Liver (tissue), 7 donors: ENCODE measurements at regions not wholly inside any gene's neighbourhood (a gene's known extent, or its start where the extent isn't known, plus 50 kb on each side); places are given as distances from the start of the nearest gene placed in this dataset.

Experiments used
- DNase-seq: peaks from one replicate; pipeline ENCODE4 v3.0.0-alpha.2; 2017; ENCODE audit warnings: low spot score
- H3K27ac ChIP-seq, 2 donors: one replicate each; pipeline ENCODE4 v1.7.0; 2013; ENCODE audit warnings: inconsistent platforms in 2 of 2, low read length in 2 of 2, control low read depth in 1 of 2, low read depth in 1 of 2, mild to moderate bottlenecking in 1 of 2
- H3K27me3 ChIP-seq, 4 donors: one replicate each; pipeline versions ENCODE4 v1.6.1 to v1.7.0; 2013; ENCODE audit warnings: low read length in 3 of 4, inconsistent platforms in 1 of 4, mild to moderate bottlenecking in 1 of 4, moderate library complexity in 1 of 4; ENCODE audit not compliant: control insufficient read depth in 4 of 4, insufficient read depth in 4 of 4
- H3K36me3 ChIP-seq, 4 donors: one replicate each; pipeline versions ENCODE4 v1.6.1 to v1.7.0; 2013; ENCODE audit warnings: low read length in 3 of 4, mild to moderate bottlenecking in 3 of 4, low read depth in 1 of 4, moderate library complexity in 1 of 4; ENCODE audit not compliant: control insufficient read depth in 4 of 4, insufficient read depth in 3 of 4
- H3K4me1 ChIP-seq, 4 donors: one replicate each; pipeline versions ENCODE4 v1.6.1 to v1.7.0; 2013; ENCODE audit warnings: low read length in 3 of 4, mild to moderate bottlenecking in 3 of 4, moderate library complexity in 1 of 4; ENCODE audit not compliant: control insufficient read depth in 4 of 4, insufficient read depth in 4 of 4
- H3K4me3 ChIP-seq, 3 donors: one replicate each; pipeline versions ENCODE4 v1.6.1 to v1.7.0; 2013; ENCODE audit warnings: low read length in 3 of 3, control low read depth in 1 of 3, low read depth in 1 of 3, mild to moderate bottlenecking in 1 of 3
- H3K9ac ChIP-seq, 2 donors: one replicate each; pipeline ENCODE4 v1.7.0; 2013; ENCODE audit warnings: low read length in 2 of 2, mild to moderate bottlenecking in 2 of 2, moderate library complexity in 2 of 2, control low read depth in 1 of 2, low read depth in 1 of 2
- H3K9me3 ChIP-seq, 4 donors: one replicate each; pipeline versions ENCODE4 v1.6.1 to v1.7.0; 2013; ENCODE audit warnings: low read length in 3 of 4; ENCODE audit not compliant: control insufficient read depth in 4 of 4
- EGR1 ChIP-seq, 2 donors: IDR thresholded peaks; 2 replicates each; pipeline ENCODE4 v1.6.1; 2016 to 2018; ENCODE audit warnings: antibody characterized with exemption in 2 of 2, low read depth in 2 of 2
- FOXA1 ChIP-seq: IDR thresholded peaks from 2 replicates; pipeline ENCODE4 v1.6.1; 2016; ENCODE audit warnings: antibody characterized with exemption
- FOXA2 ChIP-seq: IDR thresholded peaks from 2 replicates; pipeline ENCODE4 v1.6.1; 2016; ENCODE audit warnings: antibody characterized with exemption
- GABPA ChIP-seq, 2 donors: IDR thresholded peaks in 1 of 2; conservative IDR thresholded peaks in 1 of 2; 2 replicates each; pipeline ENCODE4 v1.6.1; 2016; ENCODE audit warnings: antibody characterized with exemption in 2 of 2, mild to moderate bottlenecking in 1 of 2, moderate library complexity in 1 of 2
- HNF4A ChIP-seq, 2 donors: conservative IDR thresholded peaks; 2 replicates each; pipeline ENCODE4 v1.6.1; 2016; ENCODE audit warnings: antibody characterized with exemption in 2 of 2, mild to moderate bottlenecking in 2 of 2
- HNF4G ChIP-seq: IDR thresholded peaks from 2 replicates; pipeline ENCODE4 v1.6.1; 2016; ENCODE audit warnings: antibody characterized with exemption
- JUND ChIP-seq, 2 donors: IDR thresholded peaks; 2 replicates each; pipeline ENCODE4 v1.6.1; 2016; ENCODE audit warnings: antibody characterized with exemption in 2 of 2
- NR2F2 ChIP-seq: IDR thresholded peaks from 2 replicates; pipeline ENCODE4 v1.6.1; 2016; ENCODE audit warnings: antibody characterized with exemption
- RAD21 ChIP-seq, 2 donors: IDR thresholded peaks; 2 replicates each; pipeline ENCODE4 v1.6.1; 2016; ENCODE audit warnings: antibody characterized with exemption in 2 of 2, mild to moderate bottlenecking in 2 of 2
- RXRA ChIP-seq, 2 donors: IDR thresholded peaks; 2 replicates each; pipeline ENCODE4 v1.6.1; 2017 to 2018; ENCODE audit warnings: antibody characterized with exemption in 2 of 2, mild to moderate bottlenecking in 1 of 2
- SP1 ChIP-seq: IDR thresholded peaks from 2 replicates; pipeline ENCODE4 v1.6.1; 2018; ENCODE audit warnings: antibody characterized with exemption, mild to moderate bottlenecking
- TAF1 ChIP-seq: conservative IDR thresholded peaks from 2 replicates; pipeline ENCODE4 v1.6.1; 2016; ENCODE audit warnings: antibody characterized with exemption, mild to moderate bottlenecking
- YY1 ChIP-seq: IDR thresholded peaks from 2 replicates; pipeline ENCODE4 v1.6.1; 2016; ENCODE audit warnings: antibody characterized with exemption, mild to moderate bottlenecking
- ZBTB33 ChIP-seq: IDR thresholded peaks from 2 replicates; pipeline ENCODE4 v1.6.1; 2016; ENCODE audit warnings: antibody characterized with exemption
- WGBS: extraction: QIAGEN DNeasy Blood & Tissue Kit; methylation state at CpG from one replicate; pipeline ENCODE4 v1.1.7; 2013; 5-methylcytosine and 5-hydroxymethylcytosine counted together
- TF ChIP-seq, protein P1 (sequence below): IDR thresholded peaks from 2 replicates; pipeline ENCODE4 v1.6.1; 2016; ENCODE audit warnings: antibody characterized with exemption
- TF ChIP-seq, protein P2 (sequence below): IDR thresholded peaks from 2 replicates; pipeline ENCODE4 v1.6.1; 2016; ENCODE audit warnings: antibody characterized with exemption, mild to moderate bottlenecking
- TF ChIP-seq, protein P3 (sequence below): IDR thresholded peaks from 2 replicates; pipeline ENCODE4 v1.6.1; 2016; ENCODE audit warnings: antibody characterized with exemption
- donor health status: healthy.
- donor health status: healthy.
- donor health status: healthy.
- donor health status: healthy.

GRCh38 chr5:128668921-128669320 is 130.9 kb upstream of the FBN2 start (continued):
- TF ChIP-seq JUND (IDR thresholded peaks at IDR 0.05) (no peak), EGR1 (IDR thresholded peaks at IDR 0.05; ENCODE audit: low read depth in 2 of 2) (no peak)

GRCh38 chr5:128669803-128670202 is 131.8 kb upstream of the FBN2 start:
- 56% methylated on average over 2 of the region's 2 CpGs for WGBS
- no peaks in the 10 kb centered on the region for H3K27me3 ChIP-seq
- no peaks in the 10 kb centered on the region for H3K9me3 ChIP-seq
- no peaks in the 10 kb centered on the region for H3K4me1 ChIP-seq
- TF ChIP-seq JUND (IDR thresholded peaks at IDR 0.05), result no peak
- TF ChIP-seq, protein P1, sequence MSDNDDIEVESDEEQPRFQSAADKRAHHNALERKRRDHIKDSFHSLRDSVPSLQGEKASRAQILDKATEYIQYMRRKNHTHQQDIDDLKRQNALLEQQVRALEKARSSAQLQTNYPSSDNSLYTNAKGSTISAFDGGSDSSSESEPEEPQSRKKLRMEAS, result no peak
- TF ChIP-seq FOXA2, result no peak
- TF ChIP-seq GABPA (IDR thresholded peaks at IDR 0.05 in 1 of 2, conservative IDR thresholded peaks at IDR 0.05 in 1 of 2), result no peak
- TF ChIP-seq, protein P2, sequence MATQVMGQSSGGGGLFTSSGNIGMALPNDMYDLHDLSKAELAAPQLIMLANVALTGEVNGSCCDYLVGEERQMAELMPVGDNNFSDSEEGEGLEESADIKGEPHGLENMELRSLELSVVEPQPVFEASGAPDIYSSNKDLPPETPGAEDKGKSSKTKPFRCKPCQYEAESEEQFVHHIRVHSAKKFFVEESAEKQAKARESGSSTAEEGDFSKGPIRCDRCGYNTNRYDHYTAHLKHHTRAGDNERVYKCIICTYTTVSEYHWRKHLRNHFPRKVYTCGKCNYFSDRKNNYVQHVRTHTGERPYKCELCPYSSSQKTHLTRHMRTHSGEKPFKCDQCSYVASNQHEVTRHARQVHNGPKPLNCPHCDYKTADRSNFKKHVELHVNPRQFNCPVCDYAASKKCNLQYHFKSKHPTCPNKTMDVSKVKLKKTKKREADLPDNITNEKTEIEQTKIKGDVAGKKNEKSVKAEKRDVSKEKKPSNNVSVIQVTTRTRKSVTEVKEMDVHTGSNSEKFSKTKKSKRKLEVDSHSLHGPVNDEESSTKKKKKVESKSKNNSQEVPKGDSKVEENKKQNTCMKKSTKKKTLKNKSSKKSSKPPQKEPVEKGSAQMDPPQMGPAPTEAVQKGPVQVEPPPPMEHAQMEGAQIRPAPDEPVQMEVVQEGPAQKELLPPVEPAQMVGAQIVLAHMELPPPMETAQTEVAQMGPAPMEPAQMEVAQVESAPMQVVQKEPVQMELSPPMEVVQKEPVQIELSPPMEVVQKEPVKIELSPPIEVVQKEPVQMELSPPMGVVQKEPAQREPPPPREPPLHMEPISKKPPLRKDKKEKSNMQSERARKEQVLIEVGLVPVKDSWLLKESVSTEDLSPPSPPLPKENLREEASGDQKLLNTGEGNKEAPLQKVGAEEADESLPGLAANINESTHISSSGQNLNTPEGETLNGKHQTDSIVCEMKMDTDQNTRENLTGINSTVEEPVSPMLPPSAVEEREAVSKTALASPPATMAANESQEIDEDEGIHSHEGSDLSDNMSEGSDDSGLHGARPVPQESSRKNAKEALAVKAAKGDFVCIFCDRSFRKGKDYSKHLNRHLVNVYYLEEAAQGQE, result no peak
- TF ChIP-seq HNF4G, result no peak
- TF ChIP-seq SP1, result no peak
- TF ChIP-seq, protein P3, sequence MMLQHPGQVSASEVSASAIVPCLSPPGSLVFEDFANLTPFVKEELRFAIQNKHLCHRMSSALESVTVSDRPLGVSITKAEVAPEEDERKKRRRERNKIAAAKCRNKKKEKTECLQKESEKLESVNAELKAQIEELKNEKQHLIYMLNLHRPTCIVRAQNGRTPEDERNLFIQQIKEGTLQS, result no peak
- no peak for TF ChIP-seq HNF4A (conservative IDR thresholded peaks at IDR 0.05)
- TF ChIP-seq TAF1, result no peak
- no peak for TF ChIP-seq RXRA (IDR thresholded peaks at IDR 0.05)
- no peak for TF ChIP-seq ZBTB33
- H3K4me3 ChIP-seq, result no peak overlapping the region
- no peak overlapping the region for H3K9ac ChIP-seq
- no peak overlapping the region for H3K27ac ChIP-seq
- no peaks in the 10 kb centered on the region for H3K36me3 ChIP-seq
- DNase-seq, result no peak

- TF ChIP-seq SP1, result no peak
- TF ChIP-seq, protein P1, result no peak
- TF ChIP-seq RXRA (IDR thresholded peaks at IDR 0.05), result no peak
- TF ChIP-seq YY1, result no peak
- TF ChIP-seq FOXA1, result no peak
- no peak for TF ChIP-seq FOXA2
- TF ChIP-seq NR2F2, result no peak
- TF ChIP-seq, protein P3, result no peak
- no peak for TF ChIP-seq ZBTB33
- no peak for TF ChIP-seq HNF4A (conservative IDR thresholded peaks at IDR 0.05)
- TF ChIP-seq RAD21 (IDR thresholded peaks at IDR 0.05), result no peak
- TF ChIP-seq, protein P2, result no peak
- no peak for TF ChIP-seq HNF4G
- no peak for TF ChIP-seq EGR1 (IDR thresholded peaks at IDR 0.05; ENCODE audit: low read depth in 2 of 2)
- no peak for TF ChIP-seq TAF1
- H3K4me3 ChIP-seq, result no peak overlapping the region
- 37% methylated on average over 2 of the region's 2 CpGs for WGBS
Measured at GRCh38 chr5:128671943-128672342, 133.9 kb upstream of the FBN2 start.

More at GRCh38 chr5:128671943-128672342, 133.9 kb upstream of the FBN2 start:
- Histone ChIP-seq H3K27me3 (peaks cover 0 to 5% (median 0%) of the 10 kb centered on the region in 4 donors), H3K36me3 (no peaks in the 10 kb centered on the region), H3K27ac (no peak overlapping the region), H3K9me3 (peaks cover 0 to 2% (median under 1%) of the 10 kb centered on the region in 4 donors), H3K4me1 (no peaks in the 10 kb centered on the region), H3K9ac (no peak overlapping the region)
- DNase-seq, result no peak
